HG03521 (cell line): ENCODE measurements at regions not wholly inside any gene's neighbourhood (a gene's known extent, or its start where the extent isn't known, plus 50 kb on each side); places are given as distances from the start of the nearest gene placed in this dataset.
"Not testable (repeated sequence)": the region's sequence is repeated elsewhere in the genome, so short reads cannot be mapped to it uniquely, and the experiment has no call there.

Experiments used
- ATAC-seq: cut with Tn5 transposase; IDR thresholded peaks from one replicate; pipeline ENCODE4 v1.9.1; 2021; ENCODE audit warnings: mild to moderate bottlenecking, moderate library complexity; ENCODE audit not compliant: unreplicated experiment

- ATAC-seq, result no peak
Measured at GRCh38 chr9:108430655-108431054, 425.1 kb downstream of the ACTL7B start.

- ATAC-seq, result no peak
Measured at GRCh38 chr9:108427751-108428150, 428.0 kb downstream of the ACTL7B start.

GRCh38 chr9:108426421-108426940 lies 429.3 kb downstream of the ACTL7B start:
- not testable (repeated sequence) for ATAC-seq

- no peak for ATAC-seq
Measured at GRCh38 chr9:108423433-108423832, 432.4 kb downstream of the ACTL7B start.

GRCh38 chr9:108419379-108419778 lies 436.4 kb downstream of the ACTL7B start:
- no peak for ATAC-seq

GRCh38 chr9:108417726-108418125 lies 438.1 kb downstream of the ACTL7B start:
- ATAC-seq, result no peak

- ATAC-seq, result no peak
Measured at GRCh38 chr9:108417312-108417711, 438.5 kb downstream of the ACTL7B start.

- no peak for ATAC-seq
Measured at GRCh38 chr9:108416324-108416723, 439.5 kb downstream of the ACTL7B start.

GRCh38 chr9:108413809-108414208 lies 442.0 kb downstream of the ACTL7B start:
- ATAC-seq, result no peak

- ATAC-seq, result no peak
Measured at GRCh38 chr9:108412755-108413154, 443.0 kb downstream of the ACTL7B start.

- ATAC-seq, result no peak
Measured at GRCh38 chr9:108411632-108412031, 444.2 kb downstream of the ACTL7B start.

GRCh38 chr9:108410161-108410560 lies 445.6 kb downstream of the ACTL7B start:
- ATAC-seq, result no peak

- ATAC-seq, result no peak
Measured at GRCh38 chr9:108400297-108400696, 455.5 kb downstream of the ACTL7B start.

GRCh38 chr9:108399851-108400250 lies 455.9 kb downstream of the ACTL7B start:
- no peak for ATAC-seq

GRCh38 chr9:108397286-108397685 lies 458.5 kb downstream of the ACTL7B start:
- ATAC-seq, result no peak

- no peak for ATAC-seq
Measured at GRCh38 chr9:108396611-108397010, 459.2 kb downstream of the ACTL7B start.

GRCh38 chr9:108396193-108396592 lies 459.6 kb downstream of the ACTL7B start:
- ATAC-seq, result no peak

GRCh38 chr9:108395421-108395820 lies 460.4 kb downstream of the ACTL7B start:
- no peak for ATAC-seq

- ATAC-seq, result no peak
Measured at GRCh38 chr9:108394726-108395125, 461.1 kb downstream of the ACTL7B start.

GRCh38 chr9:108393481-108394001 lies 462.2 kb downstream of the ACTL7B start:
- not testable (repeated sequence) for ATAC-seq

- ATAC-seq, result no peak
Measured at GRCh38 chr9:108392877-108393276, 462.9 kb downstream of the ACTL7B start.

GRCh38 chr9:108389056-108389455 lies 466.7 kb downstream of the ACTL7B start:
- no peak for ATAC-seq

- no peak for ATAC-seq
Measured at GRCh38 chr9:108386859-108387384, 468.9 kb downstream of the ACTL7B start.
